Hypothalamus (tissue), 51 donors: ENCODE measurements at regions not wholly inside any gene's neighbourhood (a gene's known extent, or its start where the extent isn't known, plus 50 kb on each side); places are given as distances from the start of the nearest gene placed in this dataset.

ENCODE experiments used
- DNase-seq, 51 donors: peaks; one replicate each; lab custom pipeline; 2025; lab: John Stamatoyannopoulos, UW

DNA sequence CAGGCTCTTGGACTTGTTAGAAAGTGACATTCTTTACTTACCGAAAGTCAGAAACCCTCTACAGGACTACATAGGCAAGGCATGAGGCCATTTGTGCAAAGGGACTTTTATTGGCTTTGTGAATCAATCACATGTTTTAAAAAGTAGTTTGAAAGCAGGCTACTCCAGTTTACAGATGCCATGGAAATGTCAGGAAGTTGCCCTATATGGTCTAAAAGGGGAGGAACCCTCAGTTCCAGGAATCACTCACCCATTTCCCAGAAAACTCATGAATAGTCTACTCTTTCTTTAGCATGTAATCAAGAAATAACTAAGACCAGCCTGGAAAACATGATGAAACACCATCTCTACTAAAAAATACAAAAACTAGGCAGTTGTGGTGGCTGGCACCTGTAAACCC, 51.0 kb upstream of the MKRN3 start:
- no peak for DNase-seq

DNA sequence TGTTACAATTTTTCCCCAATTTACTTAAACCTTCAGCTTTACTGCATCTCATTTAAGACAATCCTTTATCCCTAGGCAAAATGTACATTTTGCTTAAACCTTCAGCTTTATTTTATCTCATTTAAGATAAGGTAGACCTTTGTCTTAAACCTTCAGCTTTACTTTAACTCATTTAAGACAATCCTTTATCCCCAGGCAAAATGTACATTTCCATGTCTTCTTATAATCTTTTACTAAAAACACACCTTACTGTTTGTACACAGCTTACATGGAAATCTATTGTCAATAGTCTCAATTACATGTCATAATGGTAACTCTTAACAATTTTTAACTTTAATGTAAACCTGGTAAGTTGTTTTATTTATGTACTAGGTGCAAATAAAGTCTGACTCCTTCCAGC, 58.7 kb upstream of the MKRN3 start:
- no peak for DNase-seq

DNA sequence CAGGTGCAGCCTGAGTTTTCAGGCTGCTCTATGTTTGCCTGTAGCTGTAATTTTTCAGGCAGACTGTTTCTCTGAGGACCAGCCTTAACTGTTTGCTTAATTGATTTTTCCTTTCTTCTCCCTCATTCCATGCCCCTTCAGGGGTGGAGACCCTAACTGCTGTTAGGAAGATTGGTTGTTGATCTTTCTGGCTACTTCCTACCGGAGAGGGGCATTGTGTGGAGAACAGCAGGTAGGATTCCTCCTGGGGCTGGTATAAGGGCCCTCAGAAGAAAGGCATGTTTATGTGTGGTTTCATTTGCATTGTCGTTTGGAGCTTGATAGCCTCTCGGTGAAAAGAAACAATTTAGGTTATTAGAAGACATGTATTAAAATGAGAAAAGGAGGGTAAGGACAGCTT, 56.9 kb upstream of the GOLGA6L2 start:
- DNase-seq: no peak

DNA sequence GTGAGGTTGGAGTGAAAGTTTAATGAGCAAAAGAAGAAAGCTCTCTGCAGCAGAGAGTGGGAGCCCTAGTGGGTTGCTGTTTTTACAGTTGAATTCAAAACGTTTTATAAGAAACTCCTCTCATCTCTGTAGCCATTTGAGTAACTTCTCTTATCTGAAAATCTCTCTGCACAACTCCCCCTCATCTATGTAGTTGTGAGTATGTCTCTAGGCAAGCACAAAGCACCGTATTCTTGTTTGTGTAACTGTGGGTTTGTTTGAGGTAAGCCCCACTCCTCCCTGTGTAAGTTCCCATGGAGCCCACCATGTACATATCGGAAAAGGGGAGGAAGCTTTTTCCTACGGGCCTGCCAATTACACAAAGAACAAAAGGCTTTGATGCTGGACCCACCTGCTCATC, 56.5 kb upstream of the GOLGA6L2 start:
- DNase-seq: no peak

DNA sequence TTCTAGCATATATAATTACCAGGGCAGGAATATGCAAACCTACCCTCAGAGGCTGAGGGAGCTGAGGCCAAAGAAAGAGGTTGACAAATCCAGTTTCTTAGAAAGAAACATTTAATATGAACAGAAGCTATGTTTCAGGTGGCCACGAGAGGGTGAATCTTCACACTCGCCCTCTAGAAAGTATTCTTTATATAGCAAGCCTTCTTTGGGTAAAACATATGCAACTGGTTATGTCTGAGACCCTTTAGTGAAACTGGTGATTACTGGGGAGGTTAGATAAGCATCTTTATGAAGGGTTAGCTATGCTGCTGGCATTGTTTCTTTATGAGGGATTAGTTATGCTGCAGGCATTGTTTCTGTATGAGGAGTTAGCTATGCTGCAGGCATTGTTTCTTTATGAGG, 50.7 kb upstream of the GOLGA6L2 start:
- DNase-seq: peak in 8 of 51 donors; percentile 4 to 27 (median 10)
